GM12892 (cell line): ENCODE measurements at regions not wholly inside any gene's neighbourhood (a gene's known extent, or its start where the extent isn't known, plus 50 kb on each side); places are given as distances from the start of the nearest gene placed in this dataset.
A peak's percentile ranks its signal among the peaks of the same experiment; 100 is the strongest.
"Not testable (repeated sequence)": the region's sequence is repeated elsewhere in the genome, so short reads cannot be mapped to it uniquely, and the experiment has no call there.

Experiments used
- DNase-seq: peaks from one replicate; pipeline ENCODE4 v3.0.0; 2011; ENCODE audit not compliant: insufficient read length
- FAIRE-seq: peaks from 2 replicates; lab custom pipeline; 2011; peaks lifted over from hg19 to GRCh38; lab: Jason Lieb, UNC

DNA sequence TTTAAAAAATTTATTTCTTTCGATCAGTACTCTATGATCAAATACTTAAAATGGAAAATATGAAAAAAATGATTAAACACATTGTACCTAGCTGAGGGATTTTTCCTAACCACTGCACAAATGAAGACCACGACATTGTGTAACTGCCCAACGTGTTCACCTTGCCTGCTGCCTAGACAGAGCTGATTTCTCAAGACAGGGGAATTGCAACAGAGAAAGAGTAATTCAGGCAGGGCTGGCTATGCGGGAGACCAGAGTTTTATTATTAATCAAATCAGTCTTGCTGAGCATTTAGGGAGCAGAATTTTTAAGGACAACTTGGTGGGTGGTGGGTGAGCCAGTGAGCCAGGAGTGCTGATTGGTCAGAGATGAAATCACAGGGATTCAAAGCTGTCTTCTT is 1290.8 kb downstream of the RPIA start:
- not testable (repeated sequence) for FAIRE-seq

GRCh38 chr2:89985650-89986049 is 1294.2 kb downstream of the RPIA start:
- not testable (repeated sequence) for DNase-seq, FAIRE-seq

More for the DNA sequence above, 1290.8 kb downstream of the RPIA start:
- not testable (repeated sequence) for DNase-seq

- FAIRE-seq = peak; percentile 42
Measured at GRCh38 chr2:89986532-89986931, 1295.1 kb downstream of the RPIA start.

GRCh38 chr2:89996779-89997178 is 1305.3 kb downstream of the RPIA start:
- FAIRE-seq, DNase-seq: not testable (repeated sequence)

More at GRCh38 chr2:89986532-89986931, 1295.1 kb downstream of the RPIA start:
- DNase-seq = not testable (repeated sequence)

- not testable (repeated sequence) for DNase-seq, FAIRE-seq
Measured at GRCh38 chr2:90004553-90004952, 1313.1 kb downstream of the RPIA start.

DNA sequence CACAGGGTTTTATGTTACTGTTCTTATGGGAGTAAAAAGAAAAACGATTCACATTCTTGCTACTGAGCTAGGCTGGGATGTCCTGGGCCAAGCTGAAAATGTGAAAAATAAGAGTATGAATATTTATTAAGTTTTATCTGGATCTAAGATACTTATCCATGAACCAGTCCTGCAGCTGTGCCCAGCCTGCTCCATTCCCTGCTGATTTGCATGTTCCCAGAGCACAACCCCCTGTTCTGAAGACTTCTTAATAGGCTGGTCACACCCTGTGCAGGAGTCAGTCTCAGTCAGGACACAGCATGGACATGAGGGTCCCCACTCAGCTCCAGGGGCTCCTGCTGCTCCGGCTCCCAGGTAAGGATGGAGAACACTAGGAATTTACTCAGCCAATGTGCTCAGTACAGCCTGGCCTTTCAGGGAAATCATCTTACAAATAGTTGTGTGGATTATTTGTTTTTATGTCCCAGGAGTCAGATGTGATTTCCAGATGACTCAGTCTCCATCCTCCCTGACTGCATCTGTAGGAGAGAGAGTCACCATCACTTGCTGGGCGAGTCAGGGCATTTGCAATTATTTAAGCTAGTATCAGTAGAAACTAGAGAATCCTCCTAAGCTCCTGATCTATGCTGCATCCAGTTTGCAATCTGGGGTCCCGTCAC is 1319.1 kb downstream of the RPIA start:
- not testable (repeated sequence) for DNase-seq, FAIRE-seq

- FAIRE-seq = not testable (repeated sequence)
Measured at GRCh38 chr2:90011101-90011443, 1319.6 kb downstream of the RPIA start.

DNA sequence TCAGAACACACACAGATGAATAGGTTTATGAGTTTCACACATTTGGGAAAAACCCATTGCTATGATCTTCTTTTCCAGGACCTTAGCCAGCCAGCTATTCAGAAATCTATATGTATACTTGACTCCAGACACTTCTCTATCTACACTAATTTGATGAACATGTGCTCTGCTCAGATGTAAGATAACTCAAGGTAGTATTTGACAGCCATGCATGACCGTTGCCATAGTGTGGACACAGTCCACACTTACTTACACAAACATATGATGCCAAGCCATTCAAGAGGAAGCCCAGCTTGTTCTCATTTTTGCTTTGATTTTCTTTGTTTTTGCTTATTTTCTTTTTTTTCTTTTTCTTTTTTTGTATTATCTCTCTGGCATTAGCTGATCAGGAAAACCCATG is 1328.4 kb downstream of the RPIA start:
- not testable (repeated sequence) for FAIRE-seq, DNase-seq

More at GRCh38 chr2:90011101-90011443, 1319.6 kb downstream of the RPIA start:
- not testable (repeated sequence) for DNase-seq

GRCh38 chr2:90021234-90021633 is 1329.8 kb downstream of the RPIA start:
- not testable (repeated sequence) for DNase-seq
- FAIRE-seq = peak; percentile 90

GRCh38 chr2:90027231-90027643 is 1335.8 kb downstream of the RPIA start:
- DNase-seq = not testable (repeated sequence)
- FAIRE-seq = peak; percentile 97

GRCh38 chr2:90028381-90029079 is 1337.1 kb downstream of the RPIA start:
- FAIRE-seq = peak; percentile 57

DNA sequence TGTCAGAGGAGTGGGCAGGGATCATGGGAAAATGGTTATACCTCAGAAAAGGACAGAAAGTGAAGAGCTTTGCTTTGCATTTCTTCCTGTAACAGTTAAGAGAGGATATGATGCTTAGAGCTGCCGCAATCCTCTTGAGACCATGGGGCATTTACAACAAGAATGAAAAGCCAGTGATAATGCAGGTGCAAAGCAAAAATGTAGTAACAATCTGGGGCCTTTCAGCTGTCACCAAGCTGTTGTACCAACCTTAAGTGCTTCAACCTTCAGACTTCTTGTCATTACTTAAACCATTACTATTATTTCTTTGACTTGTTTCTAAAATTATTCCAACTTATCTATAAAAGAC is 1337.6 kb downstream of the RPIA start:
- peak; percentile 50 for FAIRE-seq
- DNase-seq = not testable (repeated sequence)

More at GRCh38 chr2:90028381-90029079, 1337.1 kb downstream of the RPIA start:
- not testable (repeated sequence) for DNase-seq

DNA sequence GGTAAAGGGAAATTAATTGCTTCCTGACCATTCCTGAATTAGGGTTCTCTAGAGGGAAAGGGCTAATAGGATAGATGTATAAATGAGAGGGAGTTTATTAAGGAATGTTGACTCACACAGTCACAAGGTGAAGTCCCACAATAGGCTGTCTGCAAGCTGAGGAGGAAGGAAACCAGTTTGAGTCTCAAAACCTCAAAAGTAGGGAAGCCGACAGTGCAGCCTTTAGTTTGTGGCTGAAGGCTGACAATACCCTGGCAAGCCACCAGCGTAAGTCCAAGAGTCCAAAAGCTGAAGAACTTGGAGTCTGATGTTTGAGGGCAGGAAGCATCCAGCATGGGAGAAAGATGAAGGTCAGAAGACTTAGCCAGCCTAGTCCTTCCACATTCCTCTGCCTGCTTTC is 1340.8 kb downstream of the RPIA start:
- not testable (repeated sequence) for FAIRE-seq, DNase-seq

- FAIRE-seq, DNase-seq: not testable (repeated sequence)
Measured at GRCh38 chr2:90036335-90036734, 1344.9 kb downstream of the RPIA start.

DNA sequence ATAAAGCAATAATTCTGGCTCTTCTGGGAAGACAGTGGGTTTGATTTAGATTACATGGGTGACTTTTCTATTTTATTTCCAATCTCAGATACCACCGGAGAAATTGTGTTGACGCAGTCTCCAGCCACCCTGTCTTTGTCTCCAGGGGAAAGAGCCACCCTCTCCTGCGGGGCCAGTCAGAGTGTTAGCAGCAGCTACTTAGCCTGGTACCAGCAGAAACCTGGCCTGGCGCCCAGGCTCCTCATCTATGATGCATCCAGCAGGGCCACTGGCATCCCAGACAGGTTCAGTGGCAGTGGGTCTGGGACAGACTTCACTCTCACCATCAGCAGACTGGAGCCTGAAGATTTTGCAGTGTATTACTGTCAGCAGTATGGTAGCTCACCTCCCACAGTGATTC is 1347.6 kb downstream of the RPIA start:
- DNase-seq, FAIRE-seq: not testable (repeated sequence)

GRCh38 chr2:90047776-90048175 is 1356.3 kb downstream of the RPIA start:
- not testable (repeated sequence) for DNase-seq, FAIRE-seq

GRCh38 chr2:90052113-90052631 is 1360.7 kb downstream of the RPIA start:
- DNase-seq, FAIRE-seq: not testable (repeated sequence)
